GM23338 (cell line): ENCODE measurements at regions not wholly inside any gene's neighbourhood (a gene's known extent, or its start where the extent isn't known, plus 50 kb on each side); places are given as distances from the start of the nearest gene placed in this dataset.

ENCODE experiments used
- CTCF ChIP-seq, 2 experiments: fragments of 200-600 bp in 1 of 2; sonication (generic) in 1 of 2; conservative IDR thresholded peaks; 2 replicates each; pipeline versions ENCODE4 v1.5.1 to v1.6.1; 2016 to 2017; ENCODE audit warnings: antibody characterized with exemption in 2 of 2, low read depth in 2 of 2, mild to moderate bottlenecking in 2 of 2, moderate library complexity in 1 of 2
- EZH2 ChIP-seq: fragments of 200-600 bp; sonication (generic); IDR thresholded peaks from one replicate; pipeline ENCODE4 v1.8.0; 2017; ENCODE audit warnings: antibody characterized with exemption, mild to moderate bottlenecking, low read depth; ENCODE audit not compliant: unreplicated experiment

GRCh38 chr4:141933978-141934377, 297.6 kb downstream of the IL15 start:
- no peak for TF ChIP-seq EZH2
- TF ChIP-seq CTCF (conservative IDR thresholded peaks at IDR 0.05; ENCODE audit: low read depth in 2 of 2): no peak
